H1 (cell line): ENCODE measurements at regions not wholly inside any gene's neighbourhood (a gene's known extent, or its start where the extent isn't known, plus 50 kb on each side); places are given as distances from the start of the nearest gene placed in this dataset.

Source experiments
- CTCF ChIA-PET: fragments of 300-600 bp; sonication (Branson Sonifier 250); formaldehyde crosslinking; loops from one replicate; lab custom pipeline; 2021; ENCODE audit not compliant: partially characterized antibody; lab: Charles Lee
- POLR2A ChIA-PET: fragments of 300-600 bp; sonication (Branson Sonifier 250); formaldehyde crosslinking; loops from one replicate; lab custom pipeline; 2021; ENCODE audit warnings: inconsistent platforms; ENCODE audit not compliant: partially characterized antibody; lab: Charles Lee
- DNase-seq, 2 experiments: peaks; one replicate each; pipeline versions ENCODE4 v3.0.0 to v3.0.0-alpha.2; 2010 to 2022; ENCODE audit warnings: low spot score in 2 of 2, low read depth in 1 of 2, mixed read lengths in 1 of 2
- FAIRE-seq: peaks from 2 replicates; lab custom pipeline; 2011; peaks lifted over from hg19 to GRCh38; lab: Jason Lieb, UNC
- H2AFZ ChIP-seq: 2 replicates; pipeline ENCODE4 v1.8.1; 2012; ENCODE audit warnings: low read length, inconsistent platforms
- H2AK5ac ChIP-seq: 2 replicates; pipeline ENCODE4 v1.6.1; 2013; ENCODE audit warnings: low read depth, low read length
- H2BK120ac ChIP-seq: replicated peaks from 2 replicates; pipeline ENCODE3; 2013; ENCODE audit warnings: low read depth, low read length, inconsistent platforms
- H2BK12ac ChIP-seq: 2 replicates; pipeline ENCODE4 v1.6.1; 2013; ENCODE audit warnings: low read depth, low read length
- H2BK15ac ChIP-seq: 2 replicates; pipeline ENCODE4 v1.6.1; 2013; ENCODE audit warnings: low read length
- H2BK20ac ChIP-seq: 2 replicates; pipeline ENCODE4 v1.6.1; 2013; ENCODE audit warnings: low read length
- H2BK5ac ChIP-seq: 2 replicates; pipeline ENCODE4 v1.6.1; 2013; ENCODE audit warnings: low read depth, low read length
- H3K14ac ChIP-seq: 2 replicates; pipeline ENCODE4 v1.6.1; 2013; ENCODE audit warnings: inconsistent platforms; ENCODE audit not compliant: insufficient read length
- H3K18ac ChIP-seq: 2 replicates; pipeline ENCODE4 v1.6.1; 2013; ENCODE audit warnings: low read length; ENCODE audit errors: extremely low read depth
- H3K23ac ChIP-seq: 2 replicates; pipeline ENCODE4 v1.6.1; 2013; ENCODE audit warnings: inconsistent platforms; ENCODE audit not compliant: insufficient read length
- H3K23me2 ChIP-seq: 2 replicates; pipeline ENCODE4 v1.6.1; 2013; ENCODE audit warnings: low read depth, low read length
- H3K27ac ChIP-seq: 2 replicates; pipeline ENCODE4 v1.6.1; 2011; ENCODE audit warnings: low read depth, low read length, inconsistent platforms
- H3K27me3 ChIP-seq, 4 experiments: replicated peaks in 1 of 4; 1 replicate in 1 of 4; 2 replicates in 3 of 4; pipeline versions ENCODE4 v1.6.1 to v1.8.1; 2011 to 2013; ENCODE audit warnings: low read length in 3 of 4, mild to moderate bottlenecking in 3 of 4, inconsistent platforms in 2 of 4, mixed read lengths in 2 of 4, moderate library complexity in 1 of 4; ENCODE audit not compliant: control insufficient read depth in 3 of 4, insufficient read depth in 3 of 4; ENCODE audit errors: extremely low read depth in 1 of 4
- H3K36me3 ChIP-seq, 4 experiments: 2 replicates each; pipeline versions ENCODE4 v1.6.1 to v1.8.1; 2011 to 2013; ENCODE audit warnings: mild to moderate bottlenecking in 4 of 4, low read length in 3 of 4, moderate library complexity in 2 of 4, control low read depth in 1 of 4, inconsistent platforms in 1 of 4; ENCODE audit not compliant: insufficient read depth in 4 of 4, control insufficient read depth in 2 of 4
- H3K4ac ChIP-seq: replicated peaks from 2 replicates; pipeline ENCODE3; 2013; ENCODE audit warnings: low read length, low read depth, mixed read lengths, inconsistent platforms; ENCODE audit not compliant: insufficient read length
- H3K4me1 ChIP-seq, 4 experiments: replicated peaks in 1 of 4; 1 replicate in 1 of 4; 2 replicates in 3 of 4; pipeline versions ENCODE4 v1.6.1 to v1.8.1; 2011 to 2013; ENCODE audit warnings: low read length in 3 of 4, inconsistent platforms in 2 of 4, mixed read lengths in 1 of 4; ENCODE audit not compliant: insufficient read depth in 4 of 4, control insufficient read depth in 3 of 4
- H3K4me2 ChIP-seq, 2 experiments: 2 replicates each; pipeline versions ENCODE4 v1.6.1 to v1.8.1; 2011 to 2013; ENCODE audit warnings: low read depth in 2 of 2, low read length in 2 of 2, control low read depth in 1 of 2, inconsistent platforms in 1 of 2, mild to moderate bottlenecking in 1 of 2; ENCODE audit not compliant: insufficient read depth in 1 of 2
- H3K4me3 ChIP-seq, 4 experiments: fragments of 200-600, 300-600 bp in 1 of 4; sonication (generic), shearing (Covaris generic), sonication (Bioruptor Twin) in 1 of 4; 2 replicates each; pipeline versions ENCODE4 v1.5.1 to v1.8.1; 2011 to 2016; ENCODE audit warnings: low read length in 4 of 4, low read depth in 3 of 4, control low read depth in 2 of 4, inconsistent platforms in 2 of 4, mild to moderate bottlenecking in 2 of 4, mixed read lengths in 1 of 4, moderate library complexity in 1 of 4; ENCODE audit not compliant: insufficient read depth in 2 of 4; ENCODE audit errors: extremely low read depth in 1 of 4
- H3K56ac ChIP-seq: replicated peaks from 2 replicates; pipeline ENCODE3; 2013; ENCODE audit warnings: low read depth, mild to moderate bottlenecking, mixed read lengths, low read length, inconsistent platforms; ENCODE audit not compliant: insufficient read length
- H3K79me1 ChIP-seq: 2 replicates; pipeline ENCODE4 v1.6.1; 2013; ENCODE audit warnings: low read depth, low read length, control low read depth
- H3K79me2 ChIP-seq, 2 experiments: 2 replicates each; pipeline versions ENCODE4 v1.6.1 to v1.8.1; 2012 to 2013; ENCODE audit warnings: low read length in 2 of 2, mild to moderate bottlenecking in 2 of 2, inconsistent platforms in 1 of 2; ENCODE audit not compliant: insufficient read depth in 2 of 2, control insufficient read depth in 1 of 2
- H3K9ac ChIP-seq, 4 experiments: replicated peaks in 1 of 4; 1 replicate in 1 of 4; 2 replicates in 3 of 4; pipeline versions ENCODE4 v1.6.1 to v1.8.1; 2011 to 2013; ENCODE audit warnings: low read depth in 3 of 4, low read length in 3 of 4, control low read depth in 2 of 4, mild to moderate bottlenecking in 2 of 4, moderate library complexity in 2 of 4, inconsistent platforms in 1 of 4; ENCODE audit errors: extremely low read depth in 1 of 4
- H3K9me3 ChIP-seq, 2 experiments: 2 replicates each; pipeline versions ENCODE4 v1.6.1 to v1.8.1; 2012 to 2013; ENCODE audit warnings: mild to moderate bottlenecking in 2 of 2, moderate library complexity in 2 of 2, control low read depth in 1 of 2, inconsistent platforms in 1 of 2, low read depth in 1 of 2, low read length in 1 of 2, mixed read lengths in 1 of 2; ENCODE audit not compliant: insufficient read depth in 2 of 2
- H4K20me1 ChIP-seq, 2 experiments: replicated peaks in 1 of 2; 2 replicates each; pipeline versions ENCODE3 to v1.8.1; 2011 to 2013; ENCODE audit warnings: inconsistent platforms in 2 of 2, low read length in 2 of 2, mild to moderate bottlenecking in 1 of 2; ENCODE audit not compliant: insufficient read depth in 2 of 2, control insufficient read depth in 1 of 2
- H4K5ac ChIP-seq: 2 replicates; pipeline ENCODE4 v1.6.1; 2013; ENCODE audit warnings: low read length, low read depth, mixed read lengths, inconsistent platforms; ENCODE audit not compliant: insufficient read length
- H4K8ac ChIP-seq: 2 replicates; pipeline ENCODE4 v1.8.0; 2013; ENCODE audit warnings: mild to moderate bottlenecking, moderate library complexity, low read length, inconsistent platforms; ENCODE audit not compliant: insufficient read depth; ENCODE audit errors: extremely low read depth
- H4K91ac ChIP-seq: replicated peaks from 2 replicates; pipeline ENCODE3; 2013; ENCODE audit warnings: low read length, mixed read lengths, inconsistent platforms; ENCODE audit not compliant: insufficient read length
- BACH1 ChIP-seq: IDR thresholded peaks from 2 replicates; pipeline ENCODE4 v1.6.1; 2012; ENCODE audit warnings: low read length, improper control_type of control experiment
- CREB1 ChIP-seq: IDR thresholded peaks from 2 replicates; pipeline ENCODE4 v1.6.1; 2012; ENCODE audit warnings: inconsistent platforms
- RBBP5 ChIP-seq: IDR thresholded peaks from 2 replicates; pipeline ENCODE4 v1.7.1; 2012; ENCODE audit warnings: low read depth, mild to moderate bottlenecking, inconsistent platforms, low read length, moderate library complexity, borderline replicate concordance
- SP4 ChIP-seq: IDR thresholded peaks from 2 replicates; pipeline ENCODE4 v1.6.1; 2012; ENCODE audit warnings: low read length, inconsistent platforms
- SUZ12 ChIP-seq: fragments of 200-600 bp; sonication (generic); IDR thresholded peaks from 2 replicates; pipeline ENCODE4 v1.6.1; 2012; ENCODE audit warnings: mild to moderate bottlenecking, inconsistent platforms, low read length, moderate library complexity, mixed read lengths
- TAF1 ChIP-seq: IDR thresholded peaks from 2 replicates; pipeline ENCODE4 v1.6.1; 2011; ENCODE audit warnings: mild to moderate bottlenecking, low read depth, low read length
- WGBS, 2 experiments: shearing (Covaris generic) in 1 of 2; methylation state at CpG; one replicate each; pipeline versions ENCODE4 v1.1.6 to v1.1.7; 2013 to 2015; ENCODE audit warnings: low lambda C conversion rate in 2 of 2, mixed read lengths in 2 of 2, inconsistent platforms in 1 of 2, low coverage in 1 of 2, missing lambda C conversion rate in 1 of 2; ENCODE audit not compliant: insufficient replicate concordance in 2 of 2, insufficient coverage in 1 of 2, insufficient read length in 1 of 2; ENCODE audit errors: extremely low coverage in 1 of 2, missing lambda C conversion rate in 1 of 2; 5-methylcytosine and 5-hydroxymethylcytosine counted together

DNA sequence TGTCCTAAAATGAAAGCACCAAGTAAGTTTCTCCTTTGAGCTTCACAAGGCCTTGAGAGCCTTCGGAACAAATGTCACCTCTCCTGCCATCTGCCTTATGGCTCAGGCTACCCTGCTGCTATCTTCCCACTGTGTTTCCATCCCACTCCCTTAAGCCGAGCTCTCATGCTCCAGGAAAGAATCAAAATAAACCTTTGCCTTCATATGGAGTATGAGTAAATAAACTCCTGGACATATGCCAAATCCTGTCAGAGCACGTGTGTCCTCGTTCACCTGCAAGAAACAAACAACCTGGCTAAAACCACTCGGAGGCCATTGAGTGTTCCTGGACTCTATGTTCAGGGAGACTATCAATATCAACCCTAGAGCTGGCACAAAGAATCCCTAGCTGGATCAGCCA lies 122.3 kb upstream of the CCDC112 start:
- CTCF ChIA-PET = no interaction called here
- 94% methylated on average over 5 of the region's 5 CpGs; no CpG with 5 or more reads in 1 of the 2 experiments for WGBS, 2 experiments
- Histone ChIP-seq H2BK120ac (no peak overlapping the region), H3K23ac (no peak overlapping the region), H3K27ac (no peak overlapping the region), H4K20me1 (no peaks in the 10 kb centered on the region), H3K56ac (no peak overlapping the region), H2AFZ (no peak overlapping the region), H3K9ac (no peak overlapping the region), H4K8ac (no peak overlapping the region), H2BK15ac (no peak overlapping the region), H3K9me3 (no peaks in the 10 kb centered on the region), H3K14ac (no peak overlapping the region), H2BK5ac (no peak overlapping the region), H3K79me1 (no peaks in the 10 kb centered on the region), H3K18ac (no peak overlapping the region), H4K91ac (no peak overlapping the region), H2BK20ac (no peak overlapping the region), H3K4ac (no peak overlapping the region), H3K4me3 (no peak overlapping the region), H4K5ac (no peak overlapping the region), H3K79me2 (no peaks in the 10 kb centered on the region), H3K23me2 (no peaks in the 10 kb centered on the region; the same call in 1 of the 2 replicates), H3K4me2 (no peak overlapping the region), H3K4me1 (0 out of 7 replicates have a peak, but pooled peaks cover 0 to 4% (median 0%) of the 10 kb centered on the region in 4 experiments), H2BK12ac (no peak overlapping the region), H3K36me3 (no peaks in the 10 kb centered on the region), H2AK5ac (no peak overlapping the region), H3K27me3 (no peaks in the 10 kb centered on the region)
- TF ChIP-seq SUZ12 (no peak), BACH1 (no peak), SP4 (no peak), TAF1 (no peak), CREB1 (no peak), RBBP5 (no peak)
- FAIRE-seq (no peak), DNase-seq (no peak)
- POLR2A ChIA-PET = no interaction called here
